ENCODE measurements at regions not wholly inside any gene's neighbourhood (a gene's known extent, or its start where the extent isn't known, plus 50 kb on each side); places are given as distances from the start of the nearest gene placed in this dataset.

- no peak for TF ChIP-seq CTCF (IDR thresholded peaks at IDR 0.05; ENCODE audit: insufficient read depth, low read length, missing control alignments)
- CTCF ChIA-PET, result no interaction called here
- no peak for DNase-seq (ENCODE audit: low read depth, low spot score)
- POLR2A ChIA-PET, result no interaction called here
- H3K4me3 ChIP-seq (ENCODE audit: low read depth, low read length), result no peak overlapping the region
Observed at GRCh38 chr6:18742406-18742805, 355.3 kb downstream of the RNF144B start.

DNA sequence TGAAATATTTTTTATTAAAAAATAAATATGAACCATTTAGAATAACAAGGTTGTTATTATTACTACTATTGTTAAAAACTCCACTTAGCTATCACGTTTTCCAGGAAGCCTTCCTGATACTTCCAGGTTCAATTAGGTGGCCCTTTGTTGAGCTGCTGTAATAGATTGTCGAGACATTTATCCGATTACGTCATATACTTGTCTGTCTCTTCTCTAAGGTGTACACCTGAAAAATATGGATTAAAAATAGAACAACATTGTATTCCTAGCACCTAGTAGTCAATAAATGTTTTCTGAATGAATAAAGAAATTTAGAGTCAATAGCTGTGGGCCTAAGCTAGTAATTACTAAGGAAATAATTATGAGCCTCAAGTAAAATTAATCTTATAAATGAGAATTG, 359.6 kb downstream of the RNF144B start:
- TF ChIP-seq CTCF (IDR thresholded peaks at IDR 0.05; ENCODE audit: insufficient read depth, low read length, missing control alignments), result no peak
- ChIA-PET POLR2A (no interaction called here), CTCF (interaction anchor here (2.2 kb wide), 1 partner anchor 1310 kb away, joined by 6 read pairs; no protein-coding TSS in a partner anchor)
- DNase-seq (ENCODE audit: low read depth, low spot score), result no peak
- no peak overlapping the region for H3K4me3 ChIP-seq (ENCODE audit: low read depth, low read length)

- no peak for DNase-seq (ENCODE audit: low read depth, low spot score)
- no peak overlapping the region for H3K4me3 ChIP-seq (ENCODE audit: low read depth, low read length)
- TF ChIP-seq CTCF (IDR thresholded peaks at IDR 0.05; ENCODE audit: insufficient read depth, low read length, missing control alignments), result no peak
- ChIA-PET CTCF (interaction anchor here (1.0 to 2.2 kb wide), 5 partner anchors 14 to 1308 kb away, joined by 3 to 6 read pairs (median 3); no protein-coding TSS in a partner anchor), POLR2A (no interaction called here)
Observed at GRCh38 chr6:18748314-18748713, 361.2 kb downstream of the RNF144B start.

DNA sequence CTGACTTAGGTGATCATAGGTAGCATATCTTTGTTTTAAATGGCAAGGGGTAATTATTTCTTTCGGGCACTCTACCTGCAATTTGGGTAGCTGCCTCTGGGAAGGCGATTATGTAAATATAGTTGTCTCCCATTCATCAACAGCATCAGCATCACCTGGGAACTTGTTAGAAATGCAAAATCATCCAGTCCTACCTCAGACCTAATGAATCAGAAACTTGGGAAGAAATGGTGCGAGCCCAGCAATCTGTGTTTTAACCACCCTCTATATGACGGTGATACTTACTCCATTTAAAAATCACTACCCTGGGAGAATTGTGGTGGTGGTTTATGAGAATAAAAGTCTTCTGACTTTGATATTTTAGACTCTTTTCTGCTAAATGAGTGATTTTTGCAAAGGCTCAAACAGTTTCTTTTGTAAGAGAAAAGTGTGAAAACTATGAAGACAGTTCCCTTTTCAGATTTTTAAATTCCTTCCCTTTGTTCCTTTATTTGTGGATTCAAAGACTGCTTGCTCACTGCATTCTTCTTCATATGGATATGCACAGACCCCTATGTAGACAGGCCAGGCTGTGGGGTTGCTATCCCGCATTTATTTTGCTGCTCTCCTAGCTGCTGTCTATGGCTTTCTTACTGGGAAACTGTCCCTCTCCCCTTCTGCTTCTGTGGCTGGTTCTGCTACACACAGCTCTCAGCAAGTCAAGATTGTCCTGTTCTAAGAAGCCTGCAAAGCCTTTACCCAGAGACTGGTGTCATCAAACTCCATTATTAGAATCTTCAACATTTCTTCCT, 365.3 kb downstream of the RNF144B start:
- DNase-seq (ENCODE audit: low read depth, low spot score), result no peak
- no peak overlapping the region for H3K4me3 ChIP-seq (ENCODE audit: low read depth, low read length)
- ChIA-PET POLR2A (no interaction called here), CTCF (interaction anchor here (1.3 kb wide), 1 partner anchor 1099 kb away, joined by 3 read pairs; no protein-coding TSS in a partner anchor)
- no peak for TF ChIP-seq CTCF (IDR thresholded peaks at IDR 0.05; ENCODE audit: insufficient read depth, low read length, missing control alignments)

DNA sequence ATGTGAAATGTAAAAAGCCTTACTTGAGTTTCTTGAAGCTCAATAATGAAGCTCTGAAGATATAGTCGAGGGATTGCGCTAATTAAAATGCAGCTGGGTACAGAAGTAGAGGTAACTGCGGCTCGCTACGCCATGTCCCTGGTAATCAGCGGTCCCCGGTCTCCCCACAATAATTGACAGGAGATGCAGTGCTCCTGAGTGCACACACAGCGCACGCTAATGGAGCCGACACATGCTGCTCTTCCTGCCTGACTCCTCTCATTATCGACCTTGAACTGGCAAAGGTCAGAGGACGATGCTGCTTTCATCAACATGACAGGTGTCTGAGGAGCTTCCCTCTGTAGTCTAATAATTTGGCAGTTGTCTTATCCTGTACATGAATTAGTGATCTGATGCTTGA, 365.9 kb downstream of the RNF144B start:
- ChIA-PET POLR2A (no interaction called here), CTCF (no interaction called here)
- DNase-seq (ENCODE audit: low read depth, low spot score), result no peak
- no peak for TF ChIP-seq CTCF (IDR thresholded peaks at IDR 0.05; ENCODE audit: insufficient read depth, low read length, missing control alignments)
- no peak overlapping the region for H3K4me3 ChIP-seq (ENCODE audit: low read depth, low read length)

- CTCF ChIA-PET, result interaction anchor here (0.6 kb wide), 1 partner anchor 15 kb away, joined by 4 read pairs; no protein-coding TSS in a partner anchor
- DNase-seq (ENCODE audit: low read depth, low spot score), result no peak
- H3K4me3 ChIP-seq (ENCODE audit: low read depth, low read length), result no peak overlapping the region
- TF ChIP-seq CTCF (IDR thresholded peaks at IDR 0.05; ENCODE audit: insufficient read depth, low read length, missing control alignments), result no peak
- POLR2A ChIA-PET, result no interaction called here
Observed at GRCh38 chr6:18763086-18763485, 375.9 kb downstream of the RNF144B start.

All from AG04449 (cell line).